Renal cortex interstitium (tissue), 11 donors: ENCODE measurements at regions not wholly inside any gene's neighbourhood (a gene's known extent, or its start where the extent isn't known, plus 50 kb on each side); places are given as distances from the start of the nearest gene placed in this dataset.
A peak's percentile ranks its signal among the peaks of the same experiment; 100 is the strongest.

Source experiments
- DNase-seq, 11 donors: peaks; one replicate each; pipeline ENCODE4 v3.0.0-alpha.2; 2013; ENCODE audit warnings: low read depth in 9 of 11, low spot score in 4 of 11; ENCODE audit errors: extremely low read depth in 1 of 11

DNA sequence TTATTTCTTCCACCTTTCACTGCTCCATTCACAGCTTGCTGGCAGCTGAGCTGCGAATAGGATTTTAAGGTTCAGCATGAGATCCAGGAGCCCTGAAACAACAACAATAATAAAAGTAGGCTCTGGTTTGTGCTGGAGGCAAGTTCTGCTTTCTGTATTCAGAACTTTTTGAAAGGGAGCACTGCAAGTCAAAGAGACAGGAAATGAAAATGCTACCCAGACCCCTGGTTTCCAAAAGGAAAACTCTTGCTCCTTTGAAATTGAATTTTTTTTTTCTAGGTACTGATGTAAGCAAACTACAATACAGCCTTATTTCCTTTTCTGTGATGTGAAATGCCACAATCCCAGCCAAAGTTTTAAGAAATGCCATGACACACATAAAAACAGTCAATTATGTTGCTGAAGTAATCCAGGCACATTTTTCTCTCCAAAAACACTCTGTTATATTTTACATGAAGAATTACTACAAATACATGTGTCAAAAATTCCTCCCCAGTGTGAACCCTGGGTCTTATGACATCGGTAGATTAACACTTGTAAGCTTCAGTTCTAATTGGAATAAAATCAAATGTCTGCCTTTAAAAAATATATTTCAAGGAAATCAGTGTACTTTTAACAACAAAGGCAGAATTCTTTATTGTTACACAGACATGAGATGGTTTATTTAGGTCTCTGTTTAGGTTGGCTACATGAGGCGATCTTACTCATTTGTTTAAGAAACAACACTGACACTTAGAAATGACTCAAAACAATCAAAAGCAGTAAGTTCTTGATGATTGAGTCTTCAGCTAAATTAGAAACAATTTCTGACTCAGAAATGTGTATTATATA, 656.7 kb downstream of the EPHA7 start:
- peak in 8 of 11 donors; percentile 8 to 62 (median 42) for DNase-seq

DNA sequence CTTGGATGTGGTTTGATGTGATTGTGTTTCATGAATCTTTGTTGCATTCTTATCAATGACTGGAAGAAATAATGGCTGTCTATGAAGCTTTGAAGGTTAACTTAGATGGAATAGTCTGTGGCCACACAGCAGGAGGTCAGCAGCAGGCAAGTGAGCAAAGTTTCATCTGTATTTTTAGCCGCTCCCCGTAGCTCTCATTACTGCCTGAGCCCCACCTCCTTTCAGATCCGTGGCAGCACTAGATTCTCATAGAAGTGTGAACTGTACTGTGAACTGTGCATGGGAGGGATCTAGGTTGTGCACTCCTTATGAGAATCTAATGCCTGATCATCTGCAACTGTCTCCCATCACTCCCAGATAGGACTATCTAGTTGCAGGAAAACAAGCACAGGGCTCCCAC, 660.2 kb downstream of the EPHA7 start:
- no peak for DNase-seq

DNA sequence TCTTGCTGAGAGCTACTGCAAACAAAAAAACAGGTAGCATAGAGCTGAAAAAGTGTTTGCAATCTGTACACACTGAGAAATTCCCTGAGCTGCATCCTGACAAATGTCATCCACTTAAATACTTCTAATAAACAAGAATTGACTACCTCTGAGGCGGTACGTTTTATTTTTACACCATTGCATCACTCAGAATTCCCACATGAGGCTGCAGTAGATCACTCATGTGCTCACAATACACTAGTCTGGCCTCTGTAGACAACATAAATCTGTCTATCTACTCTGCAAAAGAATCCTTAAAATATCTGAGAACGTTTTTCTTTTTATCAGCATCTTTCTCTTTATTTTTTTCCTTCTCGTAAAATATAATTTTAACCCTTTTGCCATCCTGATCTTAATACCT, 661.4 kb downstream of the EPHA7 start:
- no peak for DNase-seq

DNA sequence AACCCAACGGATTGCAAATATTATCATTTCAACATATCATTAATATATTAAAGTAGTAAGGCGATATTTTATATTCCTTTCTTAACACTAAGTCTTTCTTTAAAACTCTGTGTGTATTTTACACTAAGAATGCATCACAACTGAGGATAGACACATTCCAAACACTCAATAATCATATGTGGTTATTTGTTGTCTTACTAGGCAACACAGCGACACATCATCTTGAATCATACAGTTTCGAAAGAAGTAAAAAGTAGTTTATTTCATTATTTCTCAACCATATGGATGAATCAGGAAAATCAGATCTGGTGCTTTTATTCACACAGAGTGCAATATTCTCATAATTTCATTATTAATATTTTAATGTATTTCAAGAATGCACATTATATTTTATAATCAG, 662.4 kb downstream of the EPHA7 start:
- DNase-seq: no peak

DNA sequence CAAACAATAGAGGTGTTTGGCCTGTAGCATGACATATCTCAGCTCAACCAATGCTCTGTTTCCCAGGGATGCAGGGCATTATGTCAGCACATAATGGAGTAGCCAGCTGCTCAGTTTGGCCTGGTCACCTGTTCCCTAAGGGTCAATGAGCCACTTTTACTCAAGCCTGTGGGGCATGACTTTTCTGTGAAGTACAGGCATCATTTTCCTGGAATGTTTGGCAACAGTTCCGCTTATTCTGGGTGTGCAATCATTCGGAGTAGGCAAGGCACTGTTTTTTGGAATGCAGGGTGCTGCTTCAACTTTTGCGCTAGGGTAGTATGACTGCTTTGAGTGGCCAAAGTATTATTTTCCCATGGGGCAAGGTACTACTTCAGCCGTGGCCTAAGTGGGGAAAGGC, 665.4 kb downstream of the EPHA7 start:
- DNase-seq: no peak

DNA sequence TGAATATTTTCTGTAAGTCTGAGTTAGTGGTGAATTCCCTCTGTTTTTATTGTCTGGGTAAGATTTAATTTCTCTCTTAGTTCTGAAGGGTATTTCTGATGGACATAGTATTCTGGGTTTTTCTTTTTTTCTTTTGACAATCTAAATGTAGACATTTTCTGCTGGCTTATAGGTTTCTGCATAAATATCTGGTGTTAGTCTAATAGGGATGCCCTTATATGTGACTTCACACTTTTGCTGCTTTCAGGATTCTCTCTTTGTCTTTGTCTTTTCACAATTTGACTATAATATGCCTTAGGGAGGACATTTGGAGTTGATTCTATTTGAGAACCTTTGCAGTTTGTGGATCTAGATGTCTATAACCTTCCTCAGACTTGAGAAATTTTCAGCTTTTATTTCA, 667.2 kb downstream of the EPHA7 start:
- DNase-seq: no peak

DNA sequence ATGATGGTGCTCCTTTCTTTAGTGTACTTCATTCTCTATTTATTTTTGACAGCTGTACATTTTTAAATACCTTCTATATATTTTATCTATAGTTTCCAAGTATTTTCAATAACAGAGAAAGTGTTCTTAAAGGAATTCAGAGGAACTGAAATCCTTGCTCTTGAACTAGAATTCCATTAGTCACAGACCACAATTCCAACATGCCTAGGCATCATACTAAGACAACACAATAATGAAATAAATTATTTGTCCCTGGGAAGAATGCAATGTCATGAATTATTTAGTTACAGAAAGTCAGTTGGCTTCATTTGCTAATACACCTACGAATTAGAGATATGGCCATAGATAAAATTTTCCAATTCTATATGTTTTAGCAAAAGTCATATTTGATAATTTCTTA, 671.2 kb downstream of the EPHA7 start:
- DNase-seq: no peak

DNA sequence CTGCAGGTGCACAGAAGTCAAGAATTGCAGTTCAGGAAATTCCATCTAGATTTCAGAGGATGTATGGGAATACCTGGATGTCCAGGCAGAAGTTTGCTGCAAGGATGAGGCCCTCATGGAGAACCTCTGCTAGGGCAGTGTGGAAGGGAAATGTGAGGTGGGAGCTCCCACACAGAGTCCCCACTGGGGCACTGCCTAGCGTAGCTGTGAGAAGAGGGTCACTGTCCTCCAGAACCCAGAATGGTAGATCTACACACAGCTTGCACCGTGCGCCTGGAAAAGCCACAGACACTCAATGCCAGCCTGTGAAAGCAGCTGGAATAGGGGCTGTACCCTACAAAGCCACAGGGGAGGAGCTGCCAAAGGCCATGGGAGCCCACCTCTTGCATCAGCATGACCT, 681.4 kb downstream of the EPHA7 start:
- no peak for DNase-seq

DNA sequence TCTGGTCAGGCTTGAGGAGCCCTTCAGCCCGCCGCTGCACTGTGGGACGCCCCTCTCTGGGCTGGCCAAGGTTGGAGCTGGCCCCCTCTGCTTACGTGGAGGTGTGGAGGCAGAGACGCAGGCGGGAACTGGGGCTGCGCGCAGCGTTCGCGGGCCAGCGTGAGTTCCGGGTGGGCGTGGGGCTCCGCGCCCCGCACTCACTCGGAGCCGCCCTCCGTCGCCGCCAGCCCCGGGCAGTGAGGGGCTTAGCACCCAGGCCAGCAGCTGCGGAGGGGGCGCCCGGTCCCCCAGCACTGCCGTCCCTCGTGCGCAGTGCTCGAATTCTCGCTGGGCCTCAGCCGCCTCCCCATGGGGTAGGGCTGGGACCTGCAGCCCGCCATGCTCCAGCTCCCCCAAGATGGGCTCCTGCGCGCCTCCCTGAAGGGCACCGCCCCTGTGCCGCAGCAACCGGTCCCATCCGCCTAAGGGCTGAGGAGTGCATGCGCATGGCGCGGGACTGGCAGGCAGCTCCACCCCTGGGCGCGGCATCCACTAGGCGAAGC, 695.9 kb downstream of the EPHA7 start:
- DNase-seq: no peak

DNA sequence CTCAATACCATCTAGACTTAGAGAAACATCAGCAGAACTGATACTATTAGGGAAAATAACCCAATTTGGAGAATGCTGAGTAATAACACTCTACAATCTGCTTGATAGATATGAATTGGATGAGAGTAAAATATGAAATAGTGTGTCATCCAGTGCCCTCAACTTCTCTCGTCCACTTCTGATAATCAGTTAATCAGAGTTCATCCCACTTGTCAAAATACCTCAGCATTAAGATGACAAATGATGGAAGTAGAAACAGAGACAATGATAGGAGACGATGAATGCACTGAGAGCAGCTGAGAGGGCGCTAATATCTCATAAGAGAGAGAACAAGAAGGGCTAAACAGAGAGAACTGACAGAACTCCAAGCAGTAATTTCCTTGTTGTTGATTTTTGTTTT, 699.6 kb downstream of the EPHA7 start:
- no peak for DNase-seq

DNA sequence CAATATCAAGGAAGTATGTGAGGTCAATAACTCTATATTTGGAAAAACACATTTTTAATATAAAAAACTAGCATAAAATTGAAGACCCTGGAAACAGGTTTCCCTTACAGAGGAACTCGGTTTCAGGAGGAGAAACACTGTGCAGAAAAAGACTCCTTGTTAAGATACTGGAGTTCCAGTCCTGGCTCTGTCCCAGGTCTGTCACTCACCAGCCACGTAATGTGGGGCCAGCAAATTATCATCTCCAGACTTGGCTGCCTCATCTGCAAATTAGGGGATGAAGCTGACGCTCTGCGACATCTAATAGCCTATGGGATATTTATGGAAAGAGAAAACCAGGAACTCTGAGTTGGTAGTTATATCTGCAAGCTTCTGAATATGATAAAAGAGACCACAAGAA, 702.7 kb downstream of the EPHA7 start:
- DNase-seq: no peak

DNA sequence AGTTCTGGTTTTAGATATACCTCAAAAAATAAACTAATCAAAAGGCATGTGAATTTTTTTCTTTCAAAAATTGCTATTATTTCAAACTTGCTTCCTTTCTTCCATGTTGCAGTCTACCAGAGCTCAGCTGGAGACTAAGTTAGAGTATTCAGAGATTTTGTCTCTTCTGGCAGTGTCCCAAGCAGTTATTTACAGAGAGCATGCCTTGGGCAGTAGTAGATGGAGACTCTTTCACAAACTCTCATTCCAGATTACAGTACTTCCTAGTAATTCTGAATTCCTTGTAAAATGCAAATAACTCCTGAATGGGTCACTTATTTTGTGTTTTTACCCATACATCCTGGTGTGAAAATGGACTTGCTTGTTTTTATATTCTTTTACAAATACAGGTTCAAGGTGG, 703.4 kb downstream of the EPHA7 start:
- DNase-seq: peak in 2 of 11 donors; percentile 2 to 8

DNA sequence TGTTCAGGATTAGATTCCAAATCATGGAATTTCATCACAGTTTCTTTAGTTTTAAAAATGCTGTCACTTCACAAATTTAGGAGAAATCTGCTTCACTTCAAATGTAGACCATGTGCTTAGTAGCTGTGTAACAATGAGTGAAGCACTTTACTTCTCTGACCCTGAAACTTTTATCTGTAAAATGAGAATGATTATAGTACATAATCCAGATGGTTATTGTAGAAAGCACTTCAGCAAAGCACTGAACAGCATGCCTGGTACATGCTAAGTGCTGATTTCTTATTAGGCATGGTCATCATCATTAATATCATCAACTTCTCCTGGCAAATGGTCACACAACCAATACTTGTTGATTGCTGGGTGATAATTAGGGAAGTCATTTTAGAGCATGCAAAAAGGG, 705.0 kb downstream of the EPHA7 start:
- DNase-seq: no peak

DNA sequence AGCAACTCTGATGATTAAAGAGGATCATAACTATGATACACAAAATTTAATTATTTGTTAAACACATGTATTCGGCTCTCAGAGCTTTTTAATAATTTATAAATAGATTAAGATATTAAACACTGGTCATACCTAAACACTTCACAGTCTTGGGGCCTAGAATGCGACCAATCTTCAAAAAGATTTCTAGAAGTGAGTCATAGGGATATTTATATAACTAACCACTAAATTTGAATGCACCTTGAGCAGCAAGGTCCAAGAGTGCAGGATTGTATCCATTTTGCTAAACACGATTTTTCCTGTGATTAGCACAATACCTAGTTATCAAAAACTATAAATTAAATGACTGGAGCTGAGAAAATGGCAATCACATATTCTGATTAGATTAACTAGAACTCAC, 709.3 kb downstream of the EPHA7 start:
- DNase-seq: no peak

DNA sequence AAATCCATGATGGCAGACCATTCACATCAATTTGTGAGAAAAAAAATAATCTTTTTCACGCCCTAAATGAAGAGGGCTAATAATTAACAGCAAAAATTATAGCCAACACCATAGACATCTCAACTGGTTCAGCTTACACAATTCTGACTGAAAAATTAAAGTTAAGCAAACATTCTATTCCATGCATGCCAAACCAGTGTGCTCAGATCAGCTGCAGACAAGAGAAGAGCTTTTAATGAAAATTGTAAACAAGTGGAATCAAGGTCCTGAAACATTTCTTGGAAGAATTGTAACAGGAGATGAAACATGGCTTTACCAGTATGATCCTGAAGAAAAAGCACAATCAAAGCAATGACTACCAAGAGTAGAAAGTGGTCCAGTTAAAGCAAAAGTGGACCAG, 710.4 kb downstream of the EPHA7 start:
- DNase-seq: no peak

DNA sequence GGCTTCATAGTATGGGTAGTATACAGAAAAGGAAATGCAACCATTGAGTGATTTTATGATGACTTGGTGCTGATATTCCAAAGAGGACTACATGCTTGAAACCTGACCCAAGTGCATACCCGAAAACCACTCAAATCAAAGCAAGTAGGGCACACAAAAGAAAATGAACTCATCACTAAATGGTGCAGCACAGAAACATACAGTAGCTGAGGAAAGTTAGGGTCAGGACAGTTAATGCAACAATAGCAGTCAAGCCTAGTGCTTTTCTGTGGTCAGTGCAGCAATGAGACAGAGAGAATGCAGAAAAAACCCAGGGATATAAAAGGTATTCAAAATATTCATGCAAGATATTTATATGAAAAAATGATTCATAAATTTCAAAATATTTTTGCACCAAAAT, 711.1 kb downstream of the EPHA7 start:
- no peak for DNase-seq

DNA sequence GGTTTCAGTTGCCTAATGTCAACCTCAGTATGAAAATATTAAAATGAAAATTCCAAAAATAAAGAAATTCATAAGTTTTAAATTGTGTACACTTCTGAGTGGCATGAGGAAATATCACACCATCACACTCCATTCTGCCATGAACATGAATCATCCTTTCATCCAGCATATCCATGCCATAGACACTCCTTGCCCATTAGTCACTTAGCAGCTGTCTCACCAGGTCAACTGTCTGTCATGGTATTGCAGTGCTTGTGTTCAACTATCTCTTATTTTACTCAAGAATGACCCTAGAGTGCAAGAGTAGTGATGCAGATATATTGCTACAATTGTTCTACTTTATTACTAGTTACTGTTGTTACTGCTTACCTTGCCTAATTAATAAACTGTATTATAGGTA, 712.4 kb downstream of the EPHA7 start:
- DNase-seq: no peak

DNA sequence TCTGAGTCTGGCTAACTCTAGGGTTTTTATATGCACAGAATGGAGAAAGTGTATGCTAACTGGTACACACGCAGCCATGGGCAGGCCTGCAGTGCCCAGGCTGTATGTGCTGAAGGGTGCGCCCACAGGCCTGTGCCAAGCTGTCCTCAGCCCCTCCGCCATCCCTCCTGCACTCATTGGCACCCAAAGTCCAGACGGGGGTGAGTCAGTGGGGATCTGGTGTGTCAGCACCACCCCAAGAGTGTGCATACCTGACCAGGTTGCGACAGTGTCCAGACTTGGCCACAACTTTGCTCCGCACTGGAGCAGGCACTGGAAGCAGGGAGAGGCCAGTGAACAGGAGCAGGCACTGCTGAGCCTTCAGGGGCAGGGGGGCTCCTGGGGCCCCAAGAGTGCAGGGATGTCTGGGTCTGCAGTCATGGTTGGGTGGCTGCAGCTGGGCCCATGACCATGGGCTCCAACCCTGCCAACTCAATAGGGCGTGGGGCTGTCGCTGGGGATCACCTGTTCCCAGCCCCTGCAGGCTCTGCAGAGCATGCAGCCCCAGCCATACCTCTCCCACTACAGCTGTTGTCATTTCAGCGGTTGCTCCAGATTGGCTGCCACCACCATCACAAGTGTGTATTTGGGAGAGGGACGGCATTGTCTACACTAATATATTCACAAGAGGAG, 717.8 kb downstream of the EPHA7 start:
- DNase-seq: no peak

DNA sequence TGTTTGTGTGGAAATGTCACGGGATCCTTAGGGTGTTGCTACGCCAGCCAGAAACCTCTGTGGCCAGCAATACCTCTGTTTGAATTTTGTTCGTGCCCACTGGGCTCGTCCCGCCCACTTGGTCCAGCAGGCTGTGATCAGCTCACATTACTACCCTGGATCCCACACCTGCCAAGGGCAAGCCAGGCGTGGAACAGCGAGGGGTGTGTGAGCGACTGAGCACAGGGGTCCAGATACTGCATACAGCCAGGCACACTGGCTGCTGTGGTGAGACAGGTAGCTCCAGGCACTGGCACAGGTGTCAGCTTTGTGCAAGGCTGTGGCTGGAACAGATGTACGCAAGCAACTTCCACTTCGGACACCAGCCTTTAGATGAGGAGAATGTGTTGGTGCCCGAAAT, 718.9 kb downstream of the EPHA7 start:
- DNase-seq: no peak

DNA sequence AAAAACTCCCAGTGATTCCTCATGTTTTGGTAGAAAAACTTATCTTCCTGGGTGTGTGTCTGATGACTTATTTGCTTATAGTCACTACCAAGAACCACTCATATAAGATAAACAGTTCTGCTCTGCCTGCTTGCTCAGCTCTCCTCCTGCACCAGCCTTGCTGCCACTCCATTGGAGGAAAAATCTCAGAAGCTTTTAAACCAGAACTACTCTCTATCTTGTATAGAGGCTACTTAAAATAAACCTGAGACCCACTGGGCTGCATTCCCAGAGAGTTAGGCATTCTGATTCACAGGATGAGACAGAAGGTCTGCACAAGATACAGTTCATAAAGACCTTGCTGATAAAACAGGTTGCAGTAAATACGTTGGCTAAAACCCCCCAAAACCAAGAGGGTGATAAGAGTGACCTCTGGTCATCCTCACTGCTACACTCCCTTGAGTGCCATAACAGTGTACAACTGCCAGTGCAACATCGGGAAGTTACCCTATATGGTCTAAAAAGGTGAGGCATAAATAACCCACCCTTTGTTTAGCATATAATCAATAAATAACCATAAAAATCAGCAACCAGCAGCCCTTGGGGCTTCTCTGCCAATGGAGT, 728.3 kb downstream of the EPHA7 start:
- DNase-seq: no peak
